CD14-positive monocyte (primary cell): ENCODE measurements at regions not wholly inside any gene's neighbourhood (a gene's known extent, or its start where the extent isn't known, plus 50 kb on each side); places are given as distances from the start of the nearest gene placed in this dataset.

Experiments
- DNase-seq, 3 donors: peaks; one replicate each; pipeline ENCODE4 v3.0.0-alpha.2; 2011 to 2022
- H2AFZ ChIP-seq: 2 replicates; pipeline ENCODE4 v1.6.0; 2012; ENCODE audit warnings: mild to moderate bottlenecking, low read depth, low read length, inconsistent platforms; ENCODE audit not compliant: insufficient read depth, poor library complexity, severe bottlenecking
- H3K27ac ChIP-seq, 2 donors: 1 replicate in 1 of 2; 2 replicates in 1 of 2; pipeline ENCODE4 v1.5.1; 2012 to 2013; ENCODE audit warnings: low read length in 2 of 2, control low read depth in 1 of 2, inconsistent platforms in 1 of 2, low read depth in 1 of 2, mild to moderate bottlenecking in 1 of 2
- H3K27me3 ChIP-seq, 2 donors: one replicate each; pipeline versions ENCODE4 v1.6.0 to v1.6.1; 2011 to 2013; ENCODE audit warnings: low read length in 2 of 2; ENCODE audit not compliant: control insufficient read depth in 2 of 2, insufficient read depth in 2 of 2
- H3K36me3 ChIP-seq, 2 donors: replicated peaks in 1 of 2; 1 replicate in 1 of 2; 2 replicates in 1 of 2; pipeline versions ENCODE4 v1.5.1 to v1.6.1; 2012 to 2013; ENCODE audit warnings: low read length in 2 of 2, control low read depth in 1 of 2, inconsistent platforms in 1 of 2, mild to moderate bottlenecking in 1 of 2; ENCODE audit not compliant: insufficient read depth in 2 of 2, control insufficient read depth in 1 of 2
- H3K4me1 ChIP-seq, 2 donors: 1 replicate in 1 of 2; 2 replicates in 1 of 2; pipeline versions ENCODE4 v1.5.1 to v1.6.1; 2012 to 2013; ENCODE audit warnings: low read length in 2 of 2, control low read depth in 1 of 2, inconsistent platforms in 1 of 2, mild to moderate bottlenecking in 1 of 2, moderate library complexity in 1 of 2; ENCODE audit not compliant: insufficient read depth in 2 of 2, control insufficient read depth in 1 of 2
- H3K4me2 ChIP-seq: replicated peaks from 2 replicates; pipeline ENCODE3; 2012; ENCODE audit warnings: low read length, moderate library complexity, mild to moderate bottlenecking; ENCODE audit not compliant: poor library complexity, severe bottlenecking; ENCODE audit errors: extremely low read depth
- H3K4me3 ChIP-seq, 3 experiments: fragments of 200-600 bp in 1 of 3; sonication (generic) in 1 of 3; replicated peaks in 1 of 3; 1 replicate in 2 of 3; 2 replicates in 1 of 3; pipeline ENCODE4 v1.5.1; 2011 to 2013; ENCODE audit warnings: low read length in 3 of 3, mild to moderate bottlenecking in 3 of 3, control low read depth in 2 of 3, low read depth in 2 of 3, inconsistent platforms in 1 of 3, moderate library complexity in 1 of 3
- H3K79me2 ChIP-seq: 2 replicates; pipeline ENCODE4 v1.6.0; 2012; ENCODE audit warnings: mild to moderate bottlenecking, control low read depth, inconsistent platforms, low read length, moderate library complexity; ENCODE audit not compliant: insufficient read depth
- H3K9ac ChIP-seq: 2 replicates; pipeline ENCODE4 v1.6.0; 2017; ENCODE audit warnings: low read length, mild to moderate bottlenecking; ENCODE audit not compliant: insufficient read depth, poor library complexity, severe bottlenecking
- H3K9me3 ChIP-seq, 2 donors: replicated peaks in 1 of 2; 1 replicate in 1 of 2; 2 replicates in 1 of 2; pipeline versions ENCODE4 v1.5.1 to v1.6.1; 2012 to 2013; ENCODE audit warnings: low read length in 2 of 2, control low read depth in 1 of 2; ENCODE audit not compliant: control insufficient read depth in 1 of 2, insufficient read depth in 1 of 2
- H4K20me1 ChIP-seq: 2 replicates; pipeline ENCODE4 v1.6.0; 2012; ENCODE audit warnings: mild to moderate bottlenecking, low read length, control low read depth, moderate library complexity; ENCODE audit not compliant: insufficient read depth
- H3K27ac Mint-ChIP-seq, 7 donors: one replicate each; pipeline ENCODE4 v1.8.0; 2020; ENCODE audit warnings: mild to moderate bottlenecking in 7 of 7, mixed read lengths in 7 of 7, moderate library complexity in 6 of 7, inconsistent platforms in 2 of 7
- H3K27me3 Mint-ChIP-seq, 3 donors: one replicate each; pipeline ENCODE4 v1.8.0; 2021 to 2022; ENCODE audit warnings: low read depth in 3 of 3, mild to moderate bottlenecking in 3 of 3, mixed read lengths in 3 of 3, moderate library complexity in 3 of 3, inconsistent platforms in 1 of 3
- H3K36me3 Mint-ChIP-seq, 2 donors: one replicate each; pipeline ENCODE4 v1.8.0; 2020; ENCODE audit warnings: mixed read lengths in 2 of 2, inconsistent platforms in 1 of 2, mild to moderate bottlenecking in 1 of 2
- H3K4me1 Mint-ChIP-seq: one replicate; pipeline ENCODE4 v1.8.0; 2020; ENCODE audit warnings: mild to moderate bottlenecking, mixed read lengths
- H3K4me3 Mint-ChIP-seq, 2 donors: one replicate each; pipeline ENCODE4 v1.8.0; 2020; ENCODE audit warnings: mild to moderate bottlenecking in 2 of 2, mixed read lengths in 2 of 2, moderate library complexity in 1 of 2
- H3K9me3 Mint-ChIP-seq, 7 donors: one replicate each; pipeline ENCODE4 v1.8.0; 2020 to 2022; ENCODE audit warnings: mixed read lengths in 7 of 7, mild to moderate bottlenecking in 6 of 7, moderate library complexity in 6 of 7, inconsistent platforms in 2 of 7
- WGBS: methylation state at CpG from one replicate; pipeline ENCODE4 v1.1.5; 2013; ENCODE audit warnings: missing lambda C conversion rate; ENCODE audit not compliant: insufficient coverage; 5-methylcytosine and 5-hydroxymethylcytosine counted together
- intact Hi-C, 2 donors: fragments of 100-400 bp; cut with micrococcal nuclease; formaldehyde crosslinking; loops; one replicate each; pipeline versions ENCODE4 v1.15.0 to v1.15.1; 2023
- TF ChIP-seq, protein P1 (sequence below): fragments of 200-600 bp; IDR thresholded peaks from one replicate; pipeline ENCODE4 v1.8.0; 2022; ENCODE audit warnings: antibody characterized with exemption, mild to moderate bottlenecking

DNA sequence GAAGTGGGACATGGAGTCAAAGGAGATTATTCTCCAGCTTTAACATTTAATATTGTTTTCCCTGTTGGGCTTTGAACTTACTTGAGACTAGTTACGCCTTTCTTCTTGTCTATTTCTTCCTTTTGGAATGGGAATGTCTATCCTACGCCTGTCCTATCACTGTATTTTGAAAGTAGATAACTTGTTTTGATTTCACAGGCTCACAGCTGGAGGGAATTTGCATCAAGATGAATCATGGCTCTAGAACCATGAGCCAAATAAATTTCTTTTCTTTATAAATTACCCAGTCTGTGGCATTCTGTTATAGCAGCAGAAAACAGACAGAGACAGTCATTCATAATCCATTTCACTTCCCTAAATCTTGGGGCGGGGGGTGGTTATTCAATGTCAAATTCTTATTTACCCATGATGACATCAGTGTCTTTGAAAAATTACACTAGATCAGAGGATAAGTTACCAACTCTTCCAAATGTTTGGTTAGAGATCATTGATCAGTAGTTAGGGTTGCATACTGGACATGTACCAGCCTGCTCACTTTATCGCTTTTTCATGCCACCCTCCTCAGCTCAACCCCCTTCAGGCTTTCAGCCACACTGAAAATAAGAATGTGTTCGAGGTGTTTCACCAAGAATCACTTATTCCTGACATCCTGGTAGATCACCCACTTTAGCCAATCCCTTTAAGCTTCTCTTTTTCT, 419.6 kb upstream of the PIK3R1 start:
- H3K79me2 ChIP-seq = no peaks in the 10 kb centered on the region
- no peaks in the 10 kb centered on the region for H3K36me3 ChIP-seq
- H3K36me3 Mint-ChIP-seq = no peaks in the 10 kb centered on the region
- no peak overlapping the region for H3K4me3 Mint-ChIP-seq
- 100% methylated on average over 1 of the region's 5 CpGs for WGBS
- no peaks in the 10 kb centered on the region for H3K4me1 Mint-ChIP-seq
- peaks cover 0 to 1% (median 0%) of the 10 kb centered on the region in 3 donors for H3K27me3 Mint-ChIP-seq
- intact Hi-C loops = no loop called here
- no peaks in the 10 kb centered on the region for H3K27me3 ChIP-seq
- H3K9me3 Mint-ChIP-seq = peaks cover 0 to 10% (median 6%) of the 10 kb centered on the region in 7 donors
- no peak for DNase-seq
- no peak overlapping the region for H3K9ac ChIP-seq
- H3K27ac ChIP-seq = no peak overlapping the region
- no peak overlapping the region for H3K4me3 ChIP-seq
- peaks cover 0 to 3% of the 10 kb centered on the region in 2 donors for H3K9me3 ChIP-seq
- no peak overlapping the region for H3K4me2 ChIP-seq
- H4K20me1 ChIP-seq = no peaks in the 10 kb centered on the region
- TF ChIP-seq, protein P1, sequence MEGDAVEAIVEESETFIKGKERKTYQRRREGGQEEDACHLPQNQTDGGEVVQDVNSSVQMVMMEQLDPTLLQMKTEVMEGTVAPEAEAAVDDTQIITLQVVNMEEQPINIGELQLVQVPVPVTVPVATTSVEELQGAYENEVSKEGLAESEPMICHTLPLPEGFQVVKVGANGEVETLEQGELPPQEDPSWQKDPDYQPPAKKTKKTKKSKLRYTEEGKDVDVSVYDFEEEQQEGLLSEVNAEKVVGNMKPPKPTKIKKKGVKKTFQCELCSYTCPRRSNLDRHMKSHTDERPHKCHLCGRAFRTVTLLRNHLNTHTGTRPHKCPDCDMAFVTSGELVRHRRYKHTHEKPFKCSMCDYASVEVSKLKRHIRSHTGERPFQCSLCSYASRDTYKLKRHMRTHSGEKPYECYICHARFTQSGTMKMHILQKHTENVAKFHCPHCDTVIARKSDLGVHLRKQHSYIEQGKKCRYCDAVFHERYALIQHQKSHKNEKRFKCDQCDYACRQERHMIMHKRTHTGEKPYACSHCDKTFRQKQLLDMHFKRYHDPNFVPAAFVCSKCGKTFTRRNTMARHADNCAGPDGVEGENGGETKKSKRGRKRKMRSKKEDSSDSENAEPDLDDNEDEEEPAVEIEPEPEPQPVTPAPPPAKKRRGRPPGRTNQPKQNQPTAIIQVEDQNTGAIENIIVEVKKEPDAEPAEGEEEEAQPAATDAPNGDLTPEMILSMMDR = no peak
- H2AFZ ChIP-seq = no peak overlapping the region
- no peak overlapping the region for H3K27ac Mint-ChIP-seq
- no peaks in the 10 kb centered on the region for H3K4me1 ChIP-seq

DNA sequence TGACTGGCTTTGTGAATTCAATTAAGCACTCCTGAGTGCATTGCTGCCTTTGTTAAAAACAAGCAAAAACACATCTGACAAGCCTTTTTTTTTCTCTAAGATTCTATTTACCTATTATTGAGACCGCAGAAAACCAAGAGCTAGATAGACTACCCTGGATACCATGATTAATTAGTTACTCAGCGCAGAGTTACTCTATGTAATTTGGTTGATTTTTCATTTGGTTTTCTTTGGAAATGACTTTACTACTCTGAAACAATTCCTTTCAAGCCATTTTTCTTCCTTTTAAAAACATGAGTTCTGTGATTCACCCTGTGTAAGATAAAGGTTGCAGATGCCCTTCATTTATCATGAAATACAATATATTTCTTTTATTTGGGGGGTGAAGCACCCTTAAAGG, 421.6 kb upstream of the PIK3R1 start:
- Histone ChIP-seq H3K4me2 (no peak overlapping the region), H3K79me2 (no peaks in the 10 kb centered on the region), H3K27ac (no peak overlapping the region), H3K27me3 (no peaks in the 10 kb centered on the region), H2AFZ (no peak overlapping the region), H3K4me3 (no peak overlapping the region), H3K9me3 (peaks cover 0 to 3% of the 10 kb centered on the region in 2 donors), H3K9ac (no peak overlapping the region), H4K20me1 (no peaks in the 10 kb centered on the region), H3K36me3 (no peaks in the 10 kb centered on the region), H3K4me1 (no peaks in the 10 kb centered on the region)
- TF ChIP-seq, protein P1 = no peak
- Mint-ChIP-seq H3K36me3 (no peaks in the 10 kb centered on the region), H3K4me1 (no peaks in the 10 kb centered on the region), H3K9me3 (peaks cover 0 to 10% (median 3%) of the 10 kb centered on the region in 7 donors), H3K27ac (no peak overlapping the region), H3K4me3 (no peak overlapping the region), H3K27me3 (no peaks in the 10 kb centered on the region)
- no CpG with 5 or more reads among the region's 2 CpGs for WGBS
- intact Hi-C loops = no loop called here
- no peak for DNase-seq
